Activated CD4-positive, alpha-beta memory T cell treated with anti-CD3 and anti-CD28 coated beads, Interleukin-2, amount 10 ng/mL, durations not matched to agents 7 days and 5 days (primary cell): ENCODE measurements at regions not wholly inside any gene's neighbourhood (a gene's known extent, or its start where the extent isn't known, plus 50 kb on each side); places are given as distances from the start of the nearest gene placed in this dataset.

ENCODE experiments used
- CTCF ChIA-PET: fragments of 350-600 bp; sonication (Branson Sonifier 250); formaldehyde crosslinking; loops from one replicate; lab custom pipeline; 2021; ENCODE audit warnings: antibody characterized with exemption, inconsistent platforms; lab: Charles Lee
- POLR2A ChIA-PET: fragments of 350-600 bp; sonication (Branson Sonifier 250); formaldehyde crosslinking; loops from one replicate; lab custom pipeline; 2021; ENCODE audit warnings: antibody characterized with exemption; lab: Charles Lee
- DNase-seq: peaks from one replicate; pipeline ENCODE4 v3.0.0-alpha.2; 2020
- H3K27ac Mint-ChIP-seq: one replicate; pipeline ENCODE4 v1.8.0; 2021; ENCODE audit warnings: mild to moderate bottlenecking, mixed read lengths
- H3K27me3 Mint-ChIP-seq: one replicate; pipeline ENCODE4 v1.8.0; 2021; ENCODE audit warnings: mixed read lengths
- H3K36me3 Mint-ChIP-seq: one replicate; pipeline ENCODE4 v1.8.0; 2021; ENCODE audit warnings: low read depth, mixed read lengths
- H3K4me1 Mint-ChIP-seq: one replicate; pipeline ENCODE4 v1.8.0; 2021; ENCODE audit warnings: mixed read lengths
- H3K4me3 Mint-ChIP-seq: one replicate; pipeline ENCODE4 v1.8.0; 2021; ENCODE audit warnings: mild to moderate bottlenecking, mixed read lengths
- H3K9me3 Mint-ChIP-seq: one replicate; pipeline ENCODE4 v1.8.0; 2021; ENCODE audit warnings: mixed read lengths

GRCh38 chr13:107117327-107118012 is 549.5 kb upstream of the ARGLU1 start:
- no peaks in the 10 kb centered on the region for H3K36me3 Mint-ChIP-seq
- CTCF ChIA-PET: no interaction called here
- H3K27me3 Mint-ChIP-seq: no peaks in the 10 kb centered on the region
- no peaks in the 10 kb centered on the region for H3K4me1 Mint-ChIP-seq
- no peak overlapping the region for H3K27ac Mint-ChIP-seq
- POLR2A ChIA-PET: no interaction called here
- H3K4me3 Mint-ChIP-seq: no peak overlapping the region
- no peak for DNase-seq
- no peaks in the 10 kb centered on the region for H3K9me3 Mint-ChIP-seq

GRCh38 chr13:107113387-107113786 is 545.5 kb upstream of the ARGLU1 start:
- Mint-ChIP-seq H3K4me1 (no peaks in the 10 kb centered on the region), H3K4me3 (no peak overlapping the region), H3K27me3 (no peaks in the 10 kb centered on the region), H3K36me3 (no peaks in the 10 kb centered on the region), H3K9me3 (no peaks in the 10 kb centered on the region), H3K27ac (no peak overlapping the region)
- ChIA-PET CTCF (no interaction called here), POLR2A (no interaction called here)
- no peak for DNase-seq

GRCh38 chr13:107111248-107111647 is 543.3 kb upstream of the ARGLU1 start:
- DNase-seq: no peak
- ChIA-PET CTCF (no interaction called here), POLR2A (no interaction called here)
- no peak overlapping the region for H3K27ac Mint-ChIP-seq
- H3K27me3 Mint-ChIP-seq: no peaks in the 10 kb centered on the region
- no peak overlapping the region for H3K4me3 Mint-ChIP-seq
- H3K36me3 Mint-ChIP-seq: no peaks in the 10 kb centered on the region
- no peaks in the 10 kb centered on the region for H3K9me3 Mint-ChIP-seq
- H3K4me1 Mint-ChIP-seq: no peaks in the 10 kb centered on the region

GRCh38 chr13:107104631-107105030 is 536.7 kb upstream of the ARGLU1 start:
- Mint-ChIP-seq H3K9me3 (peaks cover 2% of the 10 kb centered on the region), H3K27ac (no peak overlapping the region), H3K4me3 (no peak overlapping the region), H3K36me3 (no peaks in the 10 kb centered on the region), H3K27me3 (no peaks in the 10 kb centered on the region), H3K4me1 (no peaks in the 10 kb centered on the region)
- DNase-seq: no peak
- ChIA-PET CTCF (no interaction called here), POLR2A (no interaction called here)

GRCh38 chr13:107102676-107103075 is 534.7 kb upstream of the ARGLU1 start:
- ChIA-PET CTCF (no interaction called here), POLR2A (no interaction called here)
- Mint-ChIP-seq H3K4me3 (no peak overlapping the region), H3K27me3 (no peaks in the 10 kb centered on the region), H3K4me1 (no peaks in the 10 kb centered on the region), H3K27ac (no peak overlapping the region), H3K9me3 (peaks cover 2% of the 10 kb centered on the region), H3K36me3 (no peaks in the 10 kb centered on the region)
- DNase-seq: no peak

- Mint-ChIP-seq H3K27me3 (no peaks in the 10 kb centered on the region), H3K36me3 (no peaks in the 10 kb centered on the region), H3K4me1 (no peaks in the 10 kb centered on the region), H3K27ac (no peak overlapping the region), H3K4me3 (no peak overlapping the region), H3K9me3 (no peaks in the 10 kb centered on the region)
- no peak for DNase-seq
- ChIA-PET POLR2A (no interaction called here), CTCF (no interaction called here)
Observed at GRCh38 chr13:107099661-107100060, 531.7 kb upstream of the ARGLU1 start.

GRCh38 chr13:107097916-107098315 is 530.0 kb upstream of the ARGLU1 start:
- Mint-ChIP-seq H3K36me3 (no peaks in the 10 kb centered on the region), H3K4me3 (no peak overlapping the region), H3K27me3 (no peaks in the 10 kb centered on the region), H3K27ac (no peak overlapping the region), H3K4me1 (no peaks in the 10 kb centered on the region), H3K9me3 (no peaks in the 10 kb centered on the region)
- DNase-seq: no peak
- ChIA-PET POLR2A (interaction anchor here (0.5 kb wide), 1 partner anchor 1915 kb away, joined by 4 read pairs; no protein-coding TSS in a partner anchor), CTCF (no interaction called here)

- H3K4me1 Mint-ChIP-seq: no peaks in the 10 kb centered on the region
- H3K4me3 Mint-ChIP-seq: no peak overlapping the region
- ChIA-PET POLR2A (no interaction called here), CTCF (no interaction called here)
- H3K9me3 Mint-ChIP-seq: no peaks in the 10 kb centered on the region
- H3K27me3 Mint-ChIP-seq: no peaks in the 10 kb centered on the region
- H3K27ac Mint-ChIP-seq: no peak overlapping the region
- no peaks in the 10 kb centered on the region for H3K36me3 Mint-ChIP-seq
- DNase-seq: no peak
Observed at GRCh38 chr13:107095876-107096275, 527.9 kb upstream of the ARGLU1 start.

- Mint-ChIP-seq H3K27me3 (no peaks in the 10 kb centered on the region), H3K4me1 (no peaks in the 10 kb centered on the region), H3K4me3 (no peak overlapping the region), H3K36me3 (no peaks in the 10 kb centered on the region), H3K9me3 (no peaks in the 10 kb centered on the region), H3K27ac (no peak overlapping the region)
- CTCF ChIA-PET: no interaction called here
- DNase-seq: no peak
- POLR2A ChIA-PET: no interaction called here
Observed at GRCh38 chr13:107091861-107092260, 523.9 kb upstream of the ARGLU1 start.

GRCh38 chr13:107091428-107091827 is 523.5 kb upstream of the ARGLU1 start:
- POLR2A ChIA-PET: no interaction called here
- Mint-ChIP-seq H3K27me3 (no peaks in the 10 kb centered on the region), H3K4me1 (no peaks in the 10 kb centered on the region), H3K27ac (no peak overlapping the region), H3K9me3 (no peaks in the 10 kb centered on the region), H3K36me3 (no peaks in the 10 kb centered on the region), H3K4me3 (no peak overlapping the region)
- DNase-seq: no peak
- CTCF ChIA-PET: no interaction called here

GRCh38 chr13:107088061-107088460 is 520.1 kb upstream of the ARGLU1 start:
- Mint-ChIP-seq H3K4me1 (no peaks in the 10 kb centered on the region), H3K4me3 (no peak overlapping the region), H3K36me3 (no peaks in the 10 kb centered on the region), H3K9me3 (no peaks in the 10 kb centered on the region), H3K27ac (no peak overlapping the region), H3K27me3 (no peaks in the 10 kb centered on the region)
- CTCF ChIA-PET: no interaction called here
- no peak for DNase-seq
- POLR2A ChIA-PET: no interaction called here

- CTCF ChIA-PET: no interaction called here
- no peak for DNase-seq
- H3K27ac Mint-ChIP-seq: no peak overlapping the region
- no peaks in the 10 kb centered on the region for H3K4me1 Mint-ChIP-seq
- POLR2A ChIA-PET: no interaction called here
- no peaks in the 10 kb centered on the region for H3K9me3 Mint-ChIP-seq
- H3K4me3 Mint-ChIP-seq: no peak overlapping the region
- H3K27me3 Mint-ChIP-seq: no peaks in the 10 kb centered on the region
- no peaks in the 10 kb centered on the region for H3K36me3 Mint-ChIP-seq
Observed at GRCh38 chr13:107079423-107080049, 511.6 kb upstream of the ARGLU1 start.

GRCh38 chr13:107078229-107078765 is 510.4 kb upstream of the ARGLU1 start:
- H3K27me3 Mint-ChIP-seq: no peaks in the 10 kb centered on the region
- ChIA-PET CTCF (no interaction called here), POLR2A (no interaction called here)
- no peaks in the 10 kb centered on the region for H3K4me1 Mint-ChIP-seq
- no peak for DNase-seq
- H3K27ac Mint-ChIP-seq: no peak overlapping the region
- H3K36me3 Mint-ChIP-seq: no peaks in the 10 kb centered on the region
- H3K9me3 Mint-ChIP-seq: no peaks in the 10 kb centered on the region
- H3K4me3 Mint-ChIP-seq: no peak overlapping the region

- DNase-seq: no peak
- Mint-ChIP-seq H3K9me3 (no peaks in the 10 kb centered on the region), H3K4me3 (no peak overlapping the region), H3K27ac (no peak overlapping the region), H3K4me1 (no peaks in the 10 kb centered on the region), H3K36me3 (no peaks in the 10 kb centered on the region), H3K27me3 (no peaks in the 10 kb centered on the region)
- CTCF ChIA-PET: no interaction called here
- POLR2A ChIA-PET: no interaction called here
Observed at GRCh38 chr13:107076801-107077200, 508.9 kb upstream of the ARGLU1 start.
